ENCODE measurements at regions not wholly inside any gene's neighbourhood (a gene's known extent, or its start where the extent isn't known, plus 50 kb on each side); places are given as distances from the start of the nearest gene placed in this dataset.

DNA sequence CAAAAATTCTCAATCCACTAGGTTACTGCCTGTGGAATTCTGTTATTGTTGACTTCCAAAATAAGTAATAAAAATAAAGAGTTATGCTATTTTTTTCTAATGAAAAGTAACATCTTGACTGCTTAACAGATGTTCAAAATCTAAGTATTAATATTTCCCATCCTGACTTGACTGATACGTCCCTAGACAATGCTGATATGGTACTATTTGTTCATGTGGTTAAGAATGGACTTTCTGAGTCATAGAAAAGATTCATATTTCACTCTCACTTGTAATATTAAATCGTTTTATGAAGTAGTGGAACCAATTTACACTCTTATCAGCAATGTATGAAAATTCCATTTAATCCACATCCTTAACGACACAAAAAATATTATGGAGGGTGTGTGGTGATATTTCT, 104.8 kb upstream of the PLSCR5 start:
- TF ChIP-seq, protein P1, sequence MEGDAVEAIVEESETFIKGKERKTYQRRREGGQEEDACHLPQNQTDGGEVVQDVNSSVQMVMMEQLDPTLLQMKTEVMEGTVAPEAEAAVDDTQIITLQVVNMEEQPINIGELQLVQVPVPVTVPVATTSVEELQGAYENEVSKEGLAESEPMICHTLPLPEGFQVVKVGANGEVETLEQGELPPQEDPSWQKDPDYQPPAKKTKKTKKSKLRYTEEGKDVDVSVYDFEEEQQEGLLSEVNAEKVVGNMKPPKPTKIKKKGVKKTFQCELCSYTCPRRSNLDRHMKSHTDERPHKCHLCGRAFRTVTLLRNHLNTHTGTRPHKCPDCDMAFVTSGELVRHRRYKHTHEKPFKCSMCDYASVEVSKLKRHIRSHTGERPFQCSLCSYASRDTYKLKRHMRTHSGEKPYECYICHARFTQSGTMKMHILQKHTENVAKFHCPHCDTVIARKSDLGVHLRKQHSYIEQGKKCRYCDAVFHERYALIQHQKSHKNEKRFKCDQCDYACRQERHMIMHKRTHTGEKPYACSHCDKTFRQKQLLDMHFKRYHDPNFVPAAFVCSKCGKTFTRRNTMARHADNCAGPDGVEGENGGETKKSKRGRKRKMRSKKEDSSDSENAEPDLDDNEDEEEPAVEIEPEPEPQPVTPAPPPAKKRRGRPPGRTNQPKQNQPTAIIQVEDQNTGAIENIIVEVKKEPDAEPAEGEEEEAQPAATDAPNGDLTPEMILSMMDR (IDR thresholded peaks at IDR 0.05) = no peak
- TF ChIP-seq POLR2AphosphoS5 (IDR thresholded peaks at IDR 0.05) (no peak), POLR2A (IDR thresholded peaks at IDR 0.05) (no peak)

Data from gastroesophageal sphincter (tissue), 3 donors.